ENCODE measurements at regions not wholly inside any gene's neighbourhood (a gene's known extent, or its start where the extent isn't known, plus 50 kb on each side); places are given as distances from the start of the nearest gene placed in this dataset.
A peak's percentile ranks its signal among the peaks of the same experiment; 100 is the strongest.

DNA sequence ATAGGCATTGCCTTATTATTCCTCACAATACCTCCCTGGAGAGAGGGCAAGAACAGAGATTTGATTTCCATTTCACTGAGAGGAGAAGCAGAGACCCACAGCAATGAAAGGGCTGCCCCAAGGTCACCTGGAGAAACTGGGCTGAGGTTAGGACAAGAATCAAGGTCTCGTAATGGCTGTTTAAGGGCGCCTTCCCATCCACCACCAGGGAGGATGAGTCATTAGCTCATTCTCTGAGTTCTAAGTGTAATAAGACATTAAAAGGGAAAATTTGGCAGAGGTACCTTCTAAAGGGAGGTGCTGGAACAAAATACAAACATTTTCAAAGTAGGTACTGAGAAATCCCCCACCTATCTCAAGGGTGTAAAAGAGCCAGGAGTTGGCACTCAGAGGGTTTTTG lies 52.6 kb upstream of the TCERG1 start:
- no peak for DNase-seq

GRCh38 chr5:146395193-146395592 lies 51.9 kb upstream of the TCERG1 start:
- DNase-seq = peak; percentile 6
